Muscle of arm (tissue), 1 donor: ENCODE measurements at regions not wholly inside any gene's neighbourhood (a gene's known extent, or its start where the extent isn't known, plus 50 kb on each side); places are given as distances from the start of the nearest gene placed in this dataset.

Experiments
- DNase-seq: peaks from one replicate; pipeline ENCODE4 v3.0.0-alpha.2; 2013

GRCh38 chr3:124532071-124532470, 198.2 kb upstream of the UMPS start:
- no peak for DNase-seq

- DNase-seq: no peak
These were observed 194.9 kb upstream of the UMPS start for GRCh38 chr3:124535306-124535705.

DNA sequence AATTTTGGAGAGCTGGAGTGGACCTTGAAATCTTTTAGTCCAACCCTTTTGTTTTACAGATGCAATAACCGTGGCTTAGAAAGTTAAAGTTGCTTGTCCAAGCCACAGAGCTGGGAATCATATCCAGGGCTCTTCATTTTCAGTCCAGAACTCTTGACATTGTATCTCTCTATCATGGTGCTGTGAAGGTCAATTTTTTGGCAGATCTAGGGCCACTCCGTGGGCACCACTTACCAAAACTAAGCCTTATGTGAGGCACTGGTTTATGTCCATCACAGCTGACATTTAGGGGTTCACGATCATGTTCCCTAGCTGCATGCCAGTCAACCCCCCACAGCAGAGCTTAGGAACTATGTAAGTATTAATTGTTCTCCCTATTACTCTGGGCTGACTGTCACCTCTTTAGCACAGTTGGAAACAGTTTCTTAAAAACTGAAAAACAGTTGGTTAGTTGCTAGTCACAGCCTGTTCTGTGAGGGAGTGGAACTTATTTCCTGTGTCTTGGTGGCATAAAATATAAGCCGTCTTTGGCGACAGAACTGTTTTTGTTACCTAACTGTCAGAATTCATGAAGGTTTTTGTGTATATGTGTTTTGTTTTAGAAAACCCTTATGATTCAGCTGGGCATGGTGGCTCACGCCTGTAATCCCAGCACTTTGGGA, 189.6 kb upstream of the UMPS start:
- DNase-seq: no peak

DNA sequence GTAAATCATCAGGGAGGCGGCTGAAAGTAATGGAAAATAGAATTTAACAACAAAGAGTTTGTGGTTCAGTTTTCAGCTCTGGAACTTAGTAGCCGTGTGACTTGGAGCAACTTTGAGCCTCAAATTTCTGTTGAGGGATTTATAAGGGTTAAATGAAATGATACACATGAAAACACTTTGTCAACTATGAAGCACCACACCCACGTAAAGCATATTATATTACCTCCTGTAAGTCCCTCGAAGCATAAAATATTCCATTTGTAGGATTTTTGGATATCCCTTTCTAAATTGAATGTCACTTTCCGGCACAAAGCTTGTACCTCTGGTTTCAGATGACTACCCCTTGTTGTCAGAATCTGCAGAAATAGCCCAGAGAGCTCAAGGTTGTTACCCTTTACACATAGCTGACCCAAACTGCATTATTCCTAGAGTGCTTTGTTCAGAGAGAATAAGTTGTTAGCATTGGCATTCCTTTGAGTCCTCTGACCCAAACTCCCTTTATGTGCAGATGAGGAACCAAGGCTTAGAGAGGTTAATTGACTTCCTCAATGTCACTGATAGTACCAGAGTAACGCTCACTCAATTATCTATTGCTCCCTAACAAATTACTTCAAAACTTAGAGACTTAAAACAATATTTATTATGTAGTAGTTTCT, 187.9 kb upstream of the UMPS start:
- no peak for DNase-seq

- DNase-seq: no peak
These were observed 184.4 kb upstream of the UMPS start for GRCh38 chr3:124545891-124546290.

DNA sequence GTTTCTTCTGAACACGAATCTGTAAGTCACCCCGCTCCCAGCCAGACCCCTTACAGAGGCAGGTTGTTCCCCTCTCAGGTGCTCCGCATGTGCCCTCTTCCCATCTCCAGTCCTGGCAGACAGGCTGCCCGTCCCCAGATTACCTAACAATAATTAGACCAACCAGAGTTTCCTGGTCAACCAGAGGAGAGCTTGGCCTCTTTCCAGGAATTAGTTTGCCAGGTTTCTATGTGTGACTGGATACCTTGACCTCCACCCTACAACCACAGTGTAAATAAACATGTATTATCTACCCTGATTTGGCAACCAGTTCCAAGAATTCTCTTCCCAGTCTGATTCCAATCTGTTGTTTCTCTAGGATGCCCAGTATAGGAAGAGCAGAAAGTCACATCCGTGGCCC, 178.0 kb upstream of the UMPS start:
- DNase-seq: no peak

- DNase-seq: no peak
These were observed 177.1 kb upstream of the UMPS start for GRCh38 chr3:124553178-124553577.

GRCh38 chr3:124556636-124557035, 173.6 kb upstream of the UMPS start:
- DNase-seq: no peak

GRCh38 chr3:124557433-124558232, 172.6 kb upstream of the UMPS start:
- no peak for DNase-seq

- DNase-seq: peak; percentile 48
These were observed 171.0 kb upstream of the UMPS start for GRCh38 chr3:124558991-124559845.

DNA sequence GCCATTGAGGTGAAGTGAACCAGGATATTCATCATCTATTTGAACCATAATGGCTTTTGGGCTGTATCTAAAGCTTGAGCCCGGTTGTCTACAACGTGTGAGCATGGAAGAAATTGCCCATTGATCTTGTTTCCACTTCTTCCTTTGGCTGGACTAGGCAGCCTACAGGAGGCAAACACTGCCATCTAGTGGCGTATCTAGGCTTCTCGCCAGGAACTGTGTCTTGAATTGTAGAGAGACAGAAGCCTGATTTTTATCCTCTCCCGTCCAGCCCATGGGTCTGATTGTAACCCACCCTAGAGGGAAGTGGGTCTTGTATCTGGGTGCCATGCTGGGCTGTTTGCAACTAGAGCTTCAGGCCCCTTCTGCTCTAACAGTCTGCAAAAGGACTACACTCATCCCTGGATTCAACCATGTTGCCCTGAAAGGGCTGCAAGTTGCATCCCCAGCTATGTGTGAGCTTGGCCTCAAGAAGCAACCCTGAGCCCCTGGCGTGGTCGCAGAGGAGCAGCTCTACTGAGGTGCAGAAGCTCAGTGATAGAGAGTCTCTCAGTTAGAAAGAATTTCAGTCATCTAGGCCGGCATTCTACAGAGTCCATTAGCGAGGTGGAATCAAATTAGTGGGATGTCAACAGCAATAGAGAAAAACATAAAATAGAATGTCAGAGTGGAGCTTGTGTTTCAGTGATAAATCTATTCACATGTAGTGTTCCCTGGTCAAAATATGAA, 170.2 kb upstream of the UMPS start:
- peak; percentile 80 for DNase-seq

DNA sequence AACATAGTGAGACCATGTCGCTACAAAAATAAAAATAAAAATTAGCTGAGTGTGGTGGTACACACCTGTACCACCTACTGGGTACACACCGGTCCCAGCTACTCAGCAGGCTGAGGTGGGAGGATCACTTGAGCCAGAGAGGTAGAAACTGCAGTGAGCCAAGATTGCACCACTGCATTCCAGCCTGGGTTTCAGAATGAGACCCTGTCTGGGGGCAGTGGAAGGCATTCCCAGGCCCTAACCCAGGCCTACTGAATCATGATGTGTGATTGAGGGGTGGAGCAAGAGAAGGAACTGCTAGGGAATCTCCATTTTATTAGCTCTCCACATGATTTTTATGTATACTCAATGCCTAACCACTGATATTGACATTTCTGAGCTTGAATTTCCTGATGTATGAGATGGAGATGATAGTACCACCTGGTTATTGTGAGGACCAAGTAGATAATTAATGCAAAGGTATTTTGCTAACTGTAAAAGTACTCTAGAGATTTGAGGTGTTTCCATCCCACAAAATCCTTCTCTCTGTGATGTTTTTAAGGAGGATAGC, 169.5 kb upstream of the UMPS start:
- no peak for DNase-seq

DNA sequence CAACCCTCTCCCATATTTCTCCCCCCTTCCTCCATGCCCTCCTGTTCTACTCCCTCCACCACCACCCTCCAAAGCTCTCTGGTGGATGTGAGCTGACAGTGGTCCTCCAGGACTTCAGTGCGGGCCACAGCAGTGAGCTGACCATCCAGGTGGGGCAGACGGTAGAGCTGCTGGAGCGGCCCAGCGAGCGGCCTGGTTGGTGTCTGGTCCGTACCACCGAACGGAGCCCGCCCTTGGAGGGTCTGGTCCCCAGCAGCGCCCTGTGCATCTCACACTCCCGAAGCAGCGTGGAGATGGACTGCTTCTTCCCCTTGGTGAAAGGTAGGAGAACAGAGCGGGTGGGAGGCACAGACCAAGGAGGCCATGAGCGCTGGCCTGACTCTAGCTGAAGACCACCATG, 167.5 kb upstream of the UMPS start:
- no peak for DNase-seq

DNA sequence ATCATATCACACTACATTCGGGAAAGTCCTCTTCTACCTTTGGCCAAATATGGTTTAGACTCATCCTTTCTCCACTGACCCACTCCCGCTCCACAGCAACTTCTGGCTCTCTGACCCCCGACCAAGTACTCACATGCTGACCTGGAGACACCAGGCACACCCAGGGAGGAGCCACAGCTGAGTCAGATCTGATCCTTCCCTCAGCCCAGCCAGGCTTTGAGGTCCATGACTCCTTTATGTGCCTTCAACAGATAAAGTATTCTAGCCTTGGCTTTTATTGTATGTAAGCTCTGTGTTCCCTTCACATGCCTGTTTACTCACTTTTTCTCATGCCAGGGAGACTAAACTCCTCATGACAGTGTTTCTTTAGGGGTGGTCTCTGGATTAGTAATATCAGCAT, 166.9 kb upstream of the UMPS start:
- no peak for DNase-seq

DNA sequence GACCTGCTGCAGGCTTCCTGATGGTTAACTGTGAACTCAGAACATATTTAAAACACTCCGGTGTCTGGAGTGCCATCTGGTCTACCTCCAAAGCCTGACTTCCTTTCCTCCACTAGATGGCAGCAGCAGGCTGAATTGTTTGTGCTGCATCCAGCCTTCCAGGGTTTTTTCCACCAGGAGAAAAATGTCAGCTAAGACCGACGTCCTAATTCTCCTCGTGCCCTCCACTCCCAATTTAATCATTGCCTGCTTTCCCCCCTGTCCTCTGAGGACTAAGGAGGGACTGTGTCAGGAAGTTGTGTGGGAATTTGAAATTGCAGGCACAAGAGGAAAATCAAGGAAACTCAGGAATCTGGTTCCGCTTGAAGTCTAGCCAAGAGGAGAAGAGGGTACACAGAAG, 165.2 kb upstream of the UMPS start:
- DNase-seq: peak; percentile 88

GRCh38 chr3:124565551-124565950, 164.7 kb upstream of the UMPS start:
- DNase-seq: no peak

DNA sequence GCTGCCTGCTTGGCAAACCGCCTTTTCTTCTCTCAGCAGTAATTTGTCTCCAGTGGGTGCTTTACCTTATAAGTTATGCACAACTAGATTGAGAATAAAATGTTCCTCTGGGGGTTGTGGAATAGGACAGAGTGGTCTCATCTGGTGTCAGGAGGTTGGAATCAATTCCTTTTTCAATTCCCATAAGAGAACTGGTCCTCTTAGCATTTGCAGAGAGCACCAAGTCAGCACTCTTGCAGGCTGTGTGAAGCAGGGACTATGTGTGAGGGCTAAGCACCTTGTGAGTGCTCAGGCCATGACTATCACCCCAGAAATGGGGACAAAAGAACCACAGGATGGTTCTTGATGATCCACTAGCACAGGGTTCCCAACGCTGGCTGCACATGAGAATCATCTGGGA, 163.6 kb upstream of the UMPS start:
- DNase-seq: no peak

DNA sequence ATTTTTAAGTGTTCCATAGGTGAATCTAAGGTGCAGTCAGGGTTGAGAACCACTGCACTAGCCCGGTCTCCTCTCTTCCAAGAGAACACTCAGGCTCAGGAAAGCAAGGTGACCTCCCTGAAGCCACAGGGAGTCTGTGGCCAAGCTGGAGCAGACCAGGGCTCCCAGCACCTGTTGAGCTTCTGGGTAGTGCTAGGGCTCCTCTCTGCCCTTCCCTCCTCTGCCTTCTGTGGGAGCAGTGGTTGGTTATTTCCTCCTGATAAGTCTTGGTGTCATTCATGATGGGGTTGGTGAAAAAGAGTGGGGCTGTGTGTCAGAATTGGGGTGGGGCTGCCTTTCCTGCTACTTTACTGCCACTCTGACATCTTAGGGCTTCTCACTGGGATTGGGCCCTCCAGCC, 163.1 kb upstream of the UMPS start:
- no peak for DNase-seq

DNA sequence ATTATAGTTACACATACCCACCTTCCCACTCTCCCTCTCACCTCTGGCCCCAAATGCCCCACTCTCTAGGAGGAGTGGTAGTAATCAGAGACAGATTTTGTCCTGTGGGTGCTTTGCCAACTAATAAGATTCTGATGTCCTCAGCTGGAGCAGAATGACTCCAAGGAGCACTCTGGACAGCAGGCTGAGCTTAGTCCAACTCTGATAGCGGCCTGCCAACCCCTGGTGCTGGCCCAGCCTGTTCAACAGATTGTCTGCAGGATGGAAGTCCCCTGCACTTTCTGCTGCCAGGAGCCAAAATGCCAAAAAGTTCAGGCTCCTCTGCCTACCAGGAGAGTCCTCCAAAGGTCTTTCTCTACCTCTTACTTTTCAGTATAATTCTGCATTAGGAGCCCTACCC, 160.5 kb upstream of the UMPS start:
- no peak for DNase-seq

GRCh38 chr3:124570232-124570631, 160.0 kb upstream of the UMPS start:
- DNase-seq: no peak

DNA sequence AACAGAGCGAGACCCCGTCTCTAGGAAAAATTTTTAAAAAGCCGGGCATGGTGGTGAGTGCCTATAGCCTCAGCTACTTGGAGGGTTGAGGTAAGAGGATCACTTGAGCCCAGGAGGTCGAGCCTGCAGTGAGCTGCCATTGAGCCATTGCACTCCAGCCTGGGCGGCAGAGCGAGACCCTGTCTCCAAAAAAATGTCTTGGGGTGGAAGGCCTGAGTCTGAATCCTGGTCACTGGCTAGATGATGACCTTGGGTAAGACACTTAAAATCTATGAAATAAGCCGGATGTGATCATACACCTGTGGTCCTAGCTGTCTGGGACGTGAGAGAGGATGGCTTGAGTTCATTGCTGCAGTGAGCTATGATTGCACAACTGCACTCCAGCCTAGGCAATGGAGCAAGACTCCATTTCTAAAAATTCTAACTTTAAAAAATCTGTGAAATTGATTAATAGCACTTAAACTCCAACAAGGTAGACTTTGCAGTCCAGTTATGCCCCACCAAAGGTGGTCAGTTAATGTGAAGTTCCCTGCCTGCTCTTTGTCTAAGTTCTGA, 157.3 kb upstream of the UMPS start:
- DNase-seq: no peak
